Upper lobe of left lung (tissue), 4 donors: ENCODE measurements at regions not wholly inside any gene's neighbourhood (a gene's known extent, or its start where the extent isn't known, plus 50 kb on each side); places are given as distances from the start of the nearest gene placed in this dataset.
"Not testable (repeated sequence)": the region's sequence is repeated elsewhere in the genome, so short reads cannot be mapped to it uniquely, and the experiment has no call there.

Experiments used
- CTCF ChIP-seq, 6 experiments: fragments of 450-650 bp in 4 of 6; fragments of 200-600 bp in 2 of 6; sonication (generic) in 2 of 6; IDR thresholded peaks; one replicate each; pipeline ENCODE4 v1.5.1; 2016 to 2019; ENCODE audit warnings: antibody characterized with exemption in 6 of 6
- EP300 ChIP-seq, 4 donors: sonication (generic); formaldehyde crosslinking; IDR thresholded peaks; one replicate each; pipeline ENCODE4 v1.5.1; 2017; ENCODE audit warnings: antibody characterized with exemption in 4 of 4, control low read depth in 2 of 4
- POLR2A ChIP-seq, 4 donors: fragments of 450-650 bp; IDR thresholded peaks; one replicate each; pipeline ENCODE4 v1.5.1; 2016 to 2017; ENCODE audit warnings: antibody characterized with exemption in 4 of 4, mild to moderate bottlenecking in 2 of 4
- POLR2AphosphoS5 ChIP-seq, 2 donors: sonication (generic); formaldehyde crosslinking; IDR thresholded peaks; one replicate each; pipeline ENCODE4 v1.5.1; 2017; ENCODE audit warnings: antibody characterized with exemption in 2 of 2

GRCh38 chr19:20285876-20286275 lies 118.9 kb downstream of the ZNF486 start:
- not testable (repeated sequence) for TF ChIP-seq CTCF, POLR2A, EP300, POLR2AphosphoS5 (IDR thresholded peaks at IDR 0.05)
